IPS-20b (cell line): ENCODE measurements at regions not wholly inside any gene's neighbourhood (a gene's known extent, or its start where the extent isn't known, plus 50 kb on each side); places are given as distances from the start of the nearest gene placed in this dataset.
"Not testable (repeated sequence)": the region's sequence is repeated elsewhere in the genome, so short reads cannot be mapped to it uniquely, and the experiment has no call there.

Experiments
- H3K27ac ChIP-seq: one replicate; pipeline ENCODE4 v1.5.1; 2013; ENCODE audit warnings: low read length
- H3K27me3 ChIP-seq: 2 replicates; pipeline ENCODE4 v1.6.1; 2013; ENCODE audit warnings: mild to moderate bottlenecking, low read length, inconsistent platforms; ENCODE audit not compliant: insufficient read depth
- H3K36me3 ChIP-seq: 2 replicates; pipeline ENCODE4 v1.6.1; 2013; ENCODE audit warnings: low read depth, mild to moderate bottlenecking, inconsistent platforms, low read length, moderate library complexity; ENCODE audit not compliant: insufficient read depth
- H3K4me1 ChIP-seq: 2 replicates; pipeline ENCODE4 v1.6.1; 2013; ENCODE audit warnings: mild to moderate bottlenecking, control low read depth, inconsistent platforms, low read length, moderate library complexity; ENCODE audit not compliant: insufficient read depth
- H3K4me3 ChIP-seq: 2 replicates; pipeline ENCODE4 v1.5.1; 2013; ENCODE audit warnings: mild to moderate bottlenecking, low read length, inconsistent platforms
- H3K9ac ChIP-seq: 2 replicates; pipeline ENCODE4 v1.6.1; 2013; ENCODE audit warnings: low read depth, mild to moderate bottlenecking, inconsistent platforms, low read length, moderate library complexity
- H3K9me3 ChIP-seq: 2 replicates; pipeline ENCODE4 v1.6.1; 2013; ENCODE audit warnings: mild to moderate bottlenecking, low read depth, low read length, inconsistent platforms; ENCODE audit not compliant: insufficient read depth

DNA sequence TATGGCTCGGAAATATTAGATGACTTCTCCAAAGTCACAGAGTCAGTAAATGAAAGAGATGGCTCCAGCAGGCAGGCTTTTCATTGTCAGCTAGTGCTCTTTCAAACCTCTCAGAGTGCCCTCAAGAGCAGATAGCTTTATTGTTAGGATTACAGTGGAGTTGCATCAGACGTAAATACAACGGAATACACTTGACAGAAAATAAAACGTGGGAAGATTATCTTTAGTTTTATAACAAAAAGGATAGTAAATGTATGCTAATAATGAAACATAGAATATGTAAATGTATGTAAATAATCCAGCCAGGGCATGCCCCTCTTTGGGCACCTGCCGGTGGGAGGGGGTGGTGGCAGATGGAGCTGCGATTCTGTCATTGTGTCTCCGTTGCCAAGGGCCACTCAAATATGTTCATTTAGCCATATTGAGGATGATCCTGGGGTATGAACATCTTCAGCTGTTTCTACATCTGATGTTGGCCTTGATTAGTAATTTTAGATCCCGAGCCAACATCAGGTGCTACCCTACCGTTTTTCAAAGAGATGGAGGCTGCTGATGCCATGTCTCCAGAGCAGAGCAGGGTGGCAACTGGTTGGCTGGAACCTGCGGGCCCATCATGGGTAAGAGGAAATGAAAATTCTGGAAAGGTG lies 358.3 kb upstream of the SULF2 start:
- Histone ChIP-seq H3K36me3 (no peaks in the 10 kb centered on the region), H3K9ac (no peak overlapping the region), H3K4me3 (no peak overlapping the region), H3K27ac (no peak overlapping the region), H3K9me3 (peaks cover 12% of the 10 kb centered on the region), H3K27me3 (no peaks in the 10 kb centered on the region), H3K4me1 (no peaks in the 10 kb centered on the region)

GRCh38 chr20:48142516-48142773 lies 357.2 kb upstream of the SULF2 start:
- Histone ChIP-seq H3K9ac (no peak overlapping the region), H3K4me1 (no peaks in the 10 kb centered on the region), H3K9me3 (peaks cover 12% of the 10 kb centered on the region), H3K27ac (no peak overlapping the region), H3K27me3 (no peaks in the 10 kb centered on the region), H3K4me3 (no peak overlapping the region), H3K36me3 (no peaks in the 10 kb centered on the region)

DNA sequence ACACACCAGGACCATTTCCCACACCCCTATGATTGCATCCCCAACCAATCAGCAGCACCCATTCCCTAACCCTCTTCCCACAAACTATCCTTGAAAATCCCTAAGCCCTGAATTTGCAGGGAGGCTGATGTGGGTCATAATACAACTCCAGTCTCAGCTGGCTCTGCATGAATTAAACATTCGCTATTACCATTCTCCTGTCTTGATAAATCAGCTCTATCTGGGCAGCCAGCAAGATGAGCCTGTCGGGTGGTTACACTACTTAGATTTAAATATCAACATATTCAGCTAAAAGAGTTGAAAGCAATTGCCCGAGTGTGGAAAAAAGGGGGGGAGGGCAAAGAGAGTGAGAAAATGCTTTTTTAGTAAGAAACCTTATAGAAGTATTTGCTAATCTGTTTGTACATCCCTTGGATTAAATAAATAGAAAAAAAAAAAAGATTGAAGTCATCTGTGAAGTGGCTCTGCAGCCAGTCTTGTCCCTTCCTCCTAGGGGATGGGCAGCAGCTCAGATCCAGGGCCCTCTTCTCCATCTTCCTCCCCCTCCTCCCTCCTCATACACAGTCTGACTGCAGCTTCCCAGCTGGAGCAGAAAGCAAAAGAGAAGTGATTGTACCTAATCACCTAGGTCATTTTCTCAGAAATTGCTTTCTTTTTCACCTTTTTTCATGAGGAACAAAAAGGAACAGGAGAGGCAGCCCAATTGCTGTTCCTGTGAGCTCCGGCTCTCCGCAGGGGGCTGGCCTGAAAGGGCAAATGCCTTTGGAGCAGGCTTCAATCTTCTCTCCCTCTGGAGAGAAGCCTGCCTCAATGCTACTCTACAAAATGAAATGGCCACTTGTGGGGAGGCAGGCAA lies 356.6 kb upstream of the SULF2 start:
- Histone ChIP-seq H3K9me3 (peaks cover 12% of the 10 kb centered on the region), H3K4me1 (no peaks in the 10 kb centered on the region), H3K36me3 (no peaks in the 10 kb centered on the region), H3K9ac (no peak overlapping the region), H3K4me3 (no peak overlapping the region), H3K27ac (no peak overlapping the region), H3K27me3 (no peaks in the 10 kb centered on the region)

DNA sequence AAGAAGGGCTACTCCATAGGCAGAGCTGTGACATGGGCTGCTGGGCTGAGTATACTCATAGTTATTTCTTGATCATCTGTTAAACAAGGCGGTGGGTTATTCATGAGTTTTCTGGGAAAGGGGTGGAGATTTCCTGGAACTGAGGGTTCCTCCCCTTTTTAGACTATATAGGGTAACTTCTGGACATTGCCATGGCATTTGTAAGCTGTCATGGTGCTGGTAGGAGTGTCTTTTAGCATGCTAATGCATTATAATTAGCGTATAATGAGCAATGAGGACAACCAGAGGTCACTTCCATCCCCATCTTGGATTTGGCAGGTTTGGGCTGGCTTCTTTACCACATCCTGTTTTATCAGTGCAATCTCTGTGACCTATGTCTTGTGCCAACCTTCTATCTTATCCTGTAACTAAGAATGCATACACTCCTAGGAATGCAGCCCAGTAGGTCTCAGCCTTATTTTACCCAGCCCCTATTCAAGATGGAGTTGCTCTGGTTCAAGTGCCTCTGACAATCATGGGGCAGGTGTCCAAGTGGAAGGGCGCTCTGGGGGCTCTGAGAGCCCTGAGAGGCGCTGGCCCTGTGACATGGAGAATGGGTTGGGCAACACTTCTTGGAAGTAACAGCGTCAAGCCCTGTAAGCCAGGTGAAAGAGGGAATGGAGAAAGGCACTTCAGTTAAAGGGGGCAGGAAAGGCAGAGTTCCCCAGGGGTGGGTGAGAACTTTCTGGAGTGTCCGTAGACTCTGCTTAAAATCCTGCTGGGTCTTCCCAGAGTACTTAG lies 354.2 kb upstream of the SULF2 start:
- no peak overlapping the region for H3K27ac ChIP-seq

DNA sequence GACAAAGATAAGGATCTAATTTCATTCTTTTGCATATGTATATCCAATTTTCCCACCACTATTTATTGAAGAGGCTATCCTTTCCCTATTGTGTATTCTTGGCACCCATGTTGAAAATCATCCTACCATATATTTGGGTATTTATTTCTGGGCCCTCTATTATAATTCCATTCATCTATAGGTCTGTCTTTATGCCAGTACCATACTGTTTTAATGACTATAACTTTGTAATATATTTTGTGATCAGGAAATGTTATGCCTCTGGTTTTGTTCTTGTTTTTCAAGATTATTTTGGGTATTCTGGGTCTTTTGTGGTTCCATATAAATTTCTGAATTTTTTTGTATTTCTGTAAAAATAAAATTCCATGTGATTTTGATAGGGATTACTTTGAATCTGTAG lies 347.6 kb upstream of the SULF2 start:
- Histone ChIP-seq H3K9me3 (peaks cover 4% of the 10 kb centered on the region; the same call in 1 of the 2 replicates), H3K4me3 (no peak overlapping the region), H3K36me3 (no peaks in the 10 kb centered on the region), H3K27me3 (no peaks in the 10 kb centered on the region), H3K9ac (no peak overlapping the region), H3K4me1 (peaks cover 5% of the 10 kb centered on the region; the same call in 1 of the 2 replicates), H3K27ac (no peak overlapping the region)

More for the DNA sequence above, 354.2 kb upstream of the SULF2 start:
- H3K9ac ChIP-seq: no peak overlapping the region
- peaks cover 12% of the 10 kb centered on the region for H3K9me3 ChIP-seq
- H3K36me3 ChIP-seq: no peaks in the 10 kb centered on the region
- H3K4me1 ChIP-seq: no peaks in the 10 kb centered on the region
- no peak overlapping the region for H3K4me3 ChIP-seq
- no peaks in the 10 kb centered on the region for H3K27me3 ChIP-seq

DNA sequence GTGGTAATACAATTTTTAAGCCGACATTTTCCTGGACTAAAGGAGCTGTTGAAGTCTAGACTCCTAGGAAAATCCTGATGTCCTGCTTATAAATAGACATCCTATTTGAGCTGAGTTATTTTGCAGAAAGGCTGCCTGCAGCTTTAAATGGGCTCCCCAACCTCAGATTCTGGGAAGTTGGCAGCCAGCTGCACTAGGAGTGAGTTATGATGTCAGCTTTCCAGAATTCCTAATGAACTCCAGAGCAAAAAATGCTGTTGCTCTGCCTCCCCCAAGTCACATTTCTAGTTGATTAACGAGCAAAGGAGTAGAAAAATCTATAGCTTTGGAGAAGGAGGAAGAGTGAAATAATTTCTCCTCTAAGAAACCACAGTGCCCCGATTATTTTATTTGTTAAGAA lies 346.3 kb upstream of the SULF2 start:
- Histone ChIP-seq H3K4me1 (peaks cover 5% of the 10 kb centered on the region; the same call in 1 of the 2 replicates), H3K27ac (no peak overlapping the region), H3K36me3 (no peaks in the 10 kb centered on the region), H3K9me3 (peaks cover 4% of the 10 kb centered on the region; the same call in 1 of the 2 replicates), H3K4me3 (no peak overlapping the region), H3K27me3 (no peaks in the 10 kb centered on the region), H3K9ac (no peak overlapping the region)

DNA sequence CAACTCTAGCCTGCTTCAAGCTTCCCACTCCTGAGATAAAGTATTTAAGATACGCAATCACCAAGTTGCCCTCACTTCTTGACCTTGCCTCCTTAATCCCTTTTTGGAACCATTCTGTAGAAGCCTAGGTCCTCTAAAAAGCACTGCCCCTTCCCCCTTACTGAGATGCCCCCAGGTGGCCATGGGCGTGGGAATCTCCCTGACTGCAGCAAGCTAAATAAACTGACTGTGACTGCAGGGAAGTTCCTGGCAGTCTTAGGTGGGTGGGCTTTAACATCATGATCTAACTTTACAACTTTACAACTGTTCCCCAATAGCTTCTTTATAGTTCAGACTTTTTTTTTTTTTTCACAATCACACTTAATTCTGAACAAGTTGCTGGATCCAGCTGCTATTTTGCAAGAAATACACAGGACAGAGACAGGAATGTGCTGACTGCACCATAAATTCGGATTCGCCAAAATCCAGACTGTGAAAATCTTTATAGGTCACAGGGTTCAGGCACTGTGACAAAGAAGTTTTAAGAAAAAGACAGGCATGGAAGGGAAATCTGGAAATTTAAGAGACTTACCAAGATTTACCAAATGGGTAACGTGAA lies 344.2 kb upstream of the SULF2 start:
- H3K27ac ChIP-seq: no peak overlapping the region
- no peak overlapping the region for H3K9ac ChIP-seq
- no peaks in the 10 kb centered on the region for H3K27me3 ChIP-seq

DNA sequence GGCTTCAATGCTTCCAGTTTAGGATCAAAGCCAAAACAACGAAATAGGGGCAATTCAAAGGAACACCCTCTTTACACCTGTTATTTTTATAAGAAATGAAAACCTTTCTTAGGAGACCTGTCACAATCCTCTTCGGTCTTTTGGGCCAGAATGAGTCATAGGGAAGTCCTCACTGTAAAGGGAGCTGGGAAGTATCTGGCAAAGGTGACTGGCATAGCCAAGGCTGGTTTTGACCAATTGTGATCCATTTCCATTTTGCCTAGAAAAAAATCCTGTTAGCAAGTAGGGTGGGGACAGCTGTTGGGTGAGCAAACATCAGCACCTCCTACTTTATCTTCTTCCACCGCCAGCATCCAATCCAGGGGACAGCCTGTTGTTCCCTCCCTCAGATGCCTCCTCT lies 343.2 kb upstream of the SULF2 start:
- peaks cover 4% of the 10 kb centered on the region; the same call in 1 of the 2 replicates for H3K9me3 ChIP-seq
- no peaks in the 10 kb centered on the region for H3K36me3 ChIP-seq
- no peak overlapping the region for H3K4me3 ChIP-seq
- H3K27me3 ChIP-seq: no peaks in the 10 kb centered on the region
- no peak overlapping the region for H3K27ac ChIP-seq
- no peak overlapping the region for H3K9ac ChIP-seq
- H3K4me1 ChIP-seq: peaks cover 5% of the 10 kb centered on the region; the same call in 1 of the 2 replicates

More for the DNA sequence above, 344.2 kb upstream of the SULF2 start:
- H3K4me3 ChIP-seq: no peak overlapping the region
- peaks cover 5% of the 10 kb centered on the region; the same call in 1 of the 2 replicates for H3K4me1 ChIP-seq
- H3K9me3 ChIP-seq: peaks cover 4% of the 10 kb centered on the region; the same call in 1 of the 2 replicates
- no peaks in the 10 kb centered on the region for H3K36me3 ChIP-seq

DNA sequence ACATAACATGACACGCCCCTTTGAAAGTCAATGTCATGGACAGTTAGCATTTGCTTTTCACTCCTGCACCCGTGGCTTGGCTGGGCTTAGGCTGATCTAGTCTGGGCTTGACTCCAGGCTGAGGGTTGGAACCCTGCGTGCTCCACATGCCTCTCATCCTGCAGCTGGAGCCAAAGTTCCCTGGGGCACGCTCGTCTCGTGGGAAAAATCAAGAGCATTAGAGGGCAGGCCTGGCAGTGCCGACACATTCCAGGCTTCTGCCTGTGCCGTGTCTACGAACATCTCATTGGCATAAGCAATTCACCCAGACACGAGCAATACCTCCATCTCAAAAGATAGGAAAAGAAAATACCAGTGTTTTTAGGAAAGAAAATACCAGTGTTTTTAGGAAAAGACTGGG lies 342.7 kb upstream of the SULF2 start:
- not testable (repeated sequence) for H3K27ac ChIP-seq, H3K9ac ChIP-seq, H3K4me1 ChIP-seq, H3K36me3 ChIP-seq, H3K27me3 ChIP-seq, H3K4me3 ChIP-seq, H3K9me3 ChIP-seq

DNA sequence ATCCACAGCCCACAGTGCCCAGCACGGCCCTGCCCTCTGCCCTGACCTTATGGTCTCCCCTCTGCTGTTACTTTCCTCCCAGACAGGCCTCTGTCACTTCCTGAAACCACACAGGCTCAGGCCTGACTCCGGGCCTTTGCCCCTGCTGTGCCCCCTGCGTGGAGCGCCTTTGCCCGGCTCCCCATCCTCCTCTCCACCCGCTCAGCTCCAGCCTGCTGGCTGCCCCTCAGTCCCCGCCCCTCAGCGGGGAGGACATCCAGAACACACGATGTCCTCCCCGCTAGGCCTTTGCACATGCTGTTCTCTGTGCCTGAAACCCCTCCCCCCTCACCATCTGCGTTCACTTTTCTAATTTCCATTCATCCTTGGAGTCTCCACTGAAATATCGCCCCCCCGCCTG lies 341.9 kb upstream of the SULF2 start:
- H3K9ac ChIP-seq, H3K4me1 ChIP-seq, H3K4me3 ChIP-seq, H3K36me3 ChIP-seq, H3K27me3 ChIP-seq, H3K9me3 ChIP-seq, H3K27ac ChIP-seq: not testable (repeated sequence)

DNA sequence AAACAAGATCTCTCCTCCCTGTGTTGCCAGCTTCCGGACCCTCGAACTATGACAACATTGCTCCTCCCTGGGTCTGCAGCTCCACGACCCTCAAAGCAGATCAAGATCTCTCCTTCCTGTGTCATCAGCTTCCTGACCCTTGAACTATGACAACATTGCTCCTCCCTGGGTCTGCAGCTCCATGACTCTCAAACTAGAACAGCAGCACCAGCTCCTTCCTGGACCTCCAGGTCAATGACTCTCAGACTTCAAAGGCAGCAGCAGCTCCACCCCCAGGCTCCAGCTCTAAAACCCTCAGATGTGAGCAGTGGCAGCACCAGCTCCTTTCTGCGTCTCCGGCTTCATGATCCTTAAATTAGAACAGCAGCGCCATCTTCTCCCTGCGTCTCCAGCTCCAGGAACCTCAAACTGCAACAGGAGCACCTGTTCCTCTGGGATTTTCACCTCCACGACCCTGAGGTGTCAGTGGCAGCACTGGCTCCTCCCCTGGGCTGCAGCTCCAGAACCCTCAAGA lies 341.0 kb upstream of the SULF2 start:
- Histone ChIP-seq H3K9me3 (no peaks in the 10 kb centered on the region), H3K27me3 (no peaks in the 10 kb centered on the region)

More for the DNA sequence above, 341.0 kb upstream of the SULF2 start:
- Histone ChIP-seq H3K9ac (no peak overlapping the region), H3K4me3 (no peak overlapping the region), H3K36me3 (no peaks in the 10 kb centered on the region), H3K4me1 (peaks cover 5% of the 10 kb centered on the region; the same call in 1 of the 2 replicates), H3K27ac (no peak overlapping the region)
